ENCODE measurements at regions not wholly inside any gene's neighbourhood (a gene's known extent, or its start where the extent isn't known, plus 50 kb on each side); places are given as distances from the start of the nearest gene placed in this dataset.

- Histone ChIP-seq H3K4me3 (no peak overlapping the region), H3K27me3 (no peaks in the 10 kb centered on the region), H3K9me3 (no peaks in the 10 kb centered on the region; the same call in 1 of the 2 replicates), H3K36me3 (peaks cover 7% of the 10 kb centered on the region)
- no peak for DNase-seq
Measured at GRCh38 chr6:148199584-148199983, 143.1 kb upstream of the SASH1 start.

- H3K9me3 ChIP-seq, result no peaks in the 10 kb centered on the region; the same call in 1 of the 2 replicates
- DNase-seq, result no peak
- H3K27me3 ChIP-seq, result no peaks in the 10 kb centered on the region
- no peak overlapping the region for H3K4me3 ChIP-seq
- H3K36me3 ChIP-seq, result peaks cover 7% of the 10 kb centered on the region
Measured at GRCh38 chr6:148200293-148200692, 142.3 kb upstream of the SASH1 start.

- Histone ChIP-seq H3K27me3 (no peaks in the 10 kb centered on the region), H3K36me3 (peaks cover 7% of the 10 kb centered on the region), H3K4me3 (no peak overlapping the region), H3K9me3 (no peaks in the 10 kb centered on the region; the same call in 1 of the 2 replicates)
- no peak for DNase-seq
Measured at GRCh38 chr6:148200781-148201180, 141.9 kb upstream of the SASH1 start.

DNA sequence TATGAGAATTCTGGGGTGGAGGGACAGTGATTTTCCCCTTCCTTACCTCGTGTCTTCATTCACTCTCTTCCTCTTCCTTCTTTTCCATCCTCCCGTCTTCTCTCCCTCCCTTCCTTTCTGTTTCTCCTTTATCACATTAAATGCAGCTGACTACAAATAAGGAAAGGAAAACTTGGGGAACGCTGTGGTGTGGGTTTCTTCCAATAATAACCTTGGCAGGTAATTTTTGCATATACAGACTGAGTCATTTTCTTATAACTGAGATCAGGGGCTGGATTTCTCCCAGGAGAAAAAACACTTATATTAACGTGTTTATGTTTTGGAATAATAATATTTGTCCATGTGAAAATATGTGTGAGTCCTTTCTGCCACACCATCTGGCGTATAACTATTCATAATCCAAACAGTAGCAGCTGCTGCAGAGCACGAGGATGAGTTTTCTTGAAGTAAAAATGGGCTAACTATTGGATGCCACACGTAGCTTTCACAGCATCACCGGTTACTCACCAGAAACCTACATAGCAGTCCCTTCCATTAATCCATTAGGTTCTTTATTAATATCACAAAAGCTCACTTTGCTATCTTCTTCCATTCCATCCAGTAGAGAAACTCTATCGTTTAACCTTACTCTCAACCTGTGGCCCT, 139.2 kb upstream of the SASH1 start:
- H3K4me3 ChIP-seq, result peak overlapping the region; percentile 16
- no peaks in the 10 kb centered on the region for H3K27me3 ChIP-seq
- peak; percentile 78 for DNase-seq
- no peaks in the 10 kb centered on the region for H3K36me3 ChIP-seq
- no peaks in the 10 kb centered on the region for H3K9me3 ChIP-seq

- Histone ChIP-seq H3K9me3 (no peaks in the 10 kb centered on the region), H3K27me3 (no peaks in the 10 kb centered on the region), H3K36me3 (no peaks in the 10 kb centered on the region), H3K4me3 (peak overlapping the region; percentile 7; the same call in 1 of the 2 replicates)
- DNase-seq, result peak; percentile 68
Measured at GRCh38 chr6:148203970-148204369, 138.7 kb upstream of the SASH1 start.

DNA sequence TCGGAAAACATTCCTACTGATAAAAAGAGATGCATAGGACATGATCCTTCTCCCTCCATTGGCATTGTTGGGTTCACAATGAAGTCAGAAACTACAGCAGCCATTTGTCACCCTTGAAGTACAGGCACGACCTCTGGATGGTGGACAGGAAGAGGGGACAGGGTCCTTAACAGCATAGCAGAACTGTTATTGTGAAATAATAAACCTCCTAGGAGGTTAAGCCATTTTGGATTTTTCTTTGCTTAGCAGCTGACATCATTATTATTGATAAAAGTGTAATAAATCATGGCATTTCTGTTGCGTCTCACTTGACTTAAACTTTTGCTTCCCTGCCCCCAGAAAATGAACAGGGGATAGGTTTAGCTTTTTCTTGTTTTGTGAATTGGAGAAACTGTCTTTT, 134.3 kb upstream of the SASH1 start:
- no peak overlapping the region for H3K4me3 ChIP-seq
- no peaks in the 10 kb centered on the region for H3K27me3 ChIP-seq
- H3K9me3 ChIP-seq, result no peaks in the 10 kb centered on the region
- H3K36me3 ChIP-seq, result no peaks in the 10 kb centered on the region
- DNase-seq, result no peak

- DNase-seq, result no peak
- no peak overlapping the region for H3K4me3 ChIP-seq
- no peaks in the 10 kb centered on the region for H3K36me3 ChIP-seq
- no peaks in the 10 kb centered on the region for H3K27me3 ChIP-seq
- no peaks in the 10 kb centered on the region for H3K9me3 ChIP-seq
Measured at GRCh38 chr6:148211777-148212324, 130.8 kb upstream of the SASH1 start.

DNA sequence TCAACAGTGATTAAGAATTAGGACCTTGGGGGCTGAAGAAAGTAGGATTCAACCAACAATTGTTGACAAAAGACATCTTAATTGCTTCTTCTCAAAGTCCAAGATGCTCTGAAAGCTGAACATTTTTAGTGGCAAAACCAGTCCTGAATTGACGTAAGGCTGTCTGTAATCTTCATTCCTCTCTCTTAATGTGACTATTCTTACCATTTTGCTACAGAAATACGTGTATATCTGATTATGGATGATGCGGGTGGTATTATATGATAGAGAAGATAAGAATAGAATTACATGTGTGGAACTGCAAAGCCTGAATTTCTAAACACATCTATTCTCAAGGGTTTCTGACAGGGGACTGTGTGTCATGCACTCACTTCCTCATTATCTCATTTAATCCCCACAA, 130.3 kb upstream of the SASH1 start:
- no peak overlapping the region for H3K4me3 ChIP-seq
- no peaks in the 10 kb centered on the region for H3K27me3 ChIP-seq
- no peaks in the 10 kb centered on the region for H3K36me3 ChIP-seq
- DNase-seq, result no peak
- H3K9me3 ChIP-seq, result no peaks in the 10 kb centered on the region

- no peak for DNase-seq
- no peaks in the 10 kb centered on the region for H3K9me3 ChIP-seq
- no peaks in the 10 kb centered on the region for H3K36me3 ChIP-seq
Measured at GRCh38 chr6:148213366-148213765, 129.3 kb upstream of the SASH1 start.

DNA sequence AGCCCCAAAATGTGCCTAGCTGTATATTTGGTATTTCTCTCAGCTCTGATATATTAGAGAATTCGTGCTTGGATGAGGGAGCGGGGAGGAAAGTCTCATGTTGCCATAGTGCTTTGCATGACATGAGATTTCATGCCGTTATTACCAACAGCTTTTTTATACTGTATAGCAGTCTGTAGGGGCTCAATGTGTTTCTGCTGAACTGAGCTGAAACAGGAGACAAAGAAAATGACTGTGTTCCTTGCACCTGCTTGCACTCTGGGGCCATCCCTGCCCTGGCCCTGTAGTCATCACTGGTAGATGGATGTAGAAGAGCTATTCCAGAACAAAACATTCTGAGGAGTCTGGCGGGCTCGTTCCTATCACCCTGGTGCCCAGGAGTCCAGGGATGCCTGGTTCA, 128.0 kb upstream of the SASH1 start:
- no peak overlapping the region for H3K4me3 ChIP-seq
- H3K36me3 ChIP-seq, result no peaks in the 10 kb centered on the region
- no peaks in the 10 kb centered on the region for H3K9me3 ChIP-seq
- H3K27me3 ChIP-seq, result no peaks in the 10 kb centered on the region
- no peak for DNase-seq

More at GRCh38 chr6:148213366-148213765, 129.3 kb upstream of the SASH1 start:
- no peak overlapping the region for H3K4me3 ChIP-seq
- no peaks in the 10 kb centered on the region for H3K27me3 ChIP-seq

DNA sequence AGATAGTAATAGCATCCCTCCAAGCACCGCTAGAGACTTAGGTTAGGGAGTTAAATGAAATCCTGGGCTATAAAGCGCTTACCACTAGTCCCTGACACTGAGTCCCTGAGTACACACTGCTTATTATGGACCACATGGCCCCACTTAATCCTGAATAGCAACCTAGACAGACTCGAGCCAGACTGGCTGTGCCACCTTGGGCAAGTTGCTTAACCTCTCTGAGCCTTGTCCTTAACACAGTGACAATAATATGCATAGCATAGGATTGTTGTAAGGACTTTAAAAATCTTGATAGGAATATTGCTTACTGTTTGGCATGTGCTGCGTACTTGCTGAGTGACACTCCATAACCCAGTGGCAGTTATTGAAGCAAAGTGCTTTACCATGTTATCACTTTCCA, 125.6 kb upstream of the SASH1 start:
- Histone ChIP-seq H3K9me3 (no peaks in the 10 kb centered on the region), H3K4me3 (no peak overlapping the region), H3K36me3 (no peaks in the 10 kb centered on the region), H3K27me3 (no peaks in the 10 kb centered on the region)
- no peak for DNase-seq

DNA sequence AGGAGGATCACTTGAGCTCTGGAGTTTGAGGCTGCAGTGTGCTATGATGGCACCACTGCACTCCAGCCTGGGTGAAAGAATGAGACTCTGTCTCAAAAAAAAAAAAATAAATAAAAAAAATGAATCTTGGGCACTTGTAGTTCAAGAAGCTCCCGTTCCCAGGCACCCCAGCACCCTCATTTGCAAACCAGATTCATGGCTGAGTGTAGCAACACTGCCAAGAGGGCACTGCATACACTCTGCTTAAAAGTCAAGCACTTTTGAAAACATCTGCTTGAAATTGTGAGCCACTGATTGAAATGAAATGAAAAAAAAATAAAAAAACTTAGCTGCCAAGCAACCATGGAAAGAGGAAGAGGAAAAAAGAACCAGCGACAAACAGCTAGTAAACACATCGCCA, 124.7 kb upstream of the SASH1 start:
- H3K36me3 ChIP-seq, result no peaks in the 10 kb centered on the region
- no peak overlapping the region for H3K4me3 ChIP-seq
- no peaks in the 10 kb centered on the region for H3K9me3 ChIP-seq
- H3K27me3 ChIP-seq, result no peaks in the 10 kb centered on the region
- DNase-seq, result no peak

DNA sequence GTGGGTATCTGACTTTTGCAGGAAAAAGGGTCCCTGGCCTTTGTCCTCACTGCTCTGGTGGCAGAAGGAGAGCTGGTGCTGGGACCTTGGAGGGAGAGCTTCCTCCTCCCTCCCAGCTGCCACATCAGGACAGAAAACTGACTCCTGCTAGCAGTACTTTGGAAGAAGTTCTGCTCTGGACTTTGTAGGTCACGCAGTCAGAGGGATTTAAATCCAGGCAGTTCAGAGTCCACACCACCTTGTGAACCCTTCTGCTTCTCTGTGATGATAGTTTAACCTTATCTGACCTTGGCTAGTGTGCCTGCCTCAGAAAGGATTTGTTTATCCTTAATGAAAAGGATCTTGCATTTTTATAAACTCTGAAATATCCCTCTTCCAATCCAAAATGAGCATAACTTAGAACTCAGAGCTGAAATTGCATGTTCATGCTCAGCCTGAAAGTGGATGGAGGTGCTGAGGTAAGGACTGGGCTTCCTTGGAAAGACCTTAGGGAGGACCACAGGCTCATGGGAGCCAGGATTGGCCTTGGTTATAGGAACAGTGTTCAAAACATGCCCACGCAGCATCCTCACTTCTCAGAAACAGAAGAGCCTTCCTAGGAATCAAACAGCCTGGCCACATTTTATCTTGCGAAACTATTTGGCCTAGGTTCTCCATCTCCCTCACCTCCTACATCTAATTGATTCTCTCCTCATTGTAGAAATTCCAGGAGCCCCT, 123.9 kb upstream of the SASH1 start:
- no peaks in the 10 kb centered on the region for H3K27me3 ChIP-seq
- no peaks in the 10 kb centered on the region for H3K36me3 ChIP-seq
- no peak for DNase-seq
- H3K4me3 ChIP-seq, result no peak overlapping the region
- H3K9me3 ChIP-seq, result no peaks in the 10 kb centered on the region

GRCh38 chr6:148221196-148221979, 121.2 kb upstream of the SASH1 start:
- Histone ChIP-seq H3K4me3 (no peak overlapping the region), H3K27me3 (no peaks in the 10 kb centered on the region), H3K36me3 (no peaks in the 10 kb centered on the region), H3K9me3 (no peaks in the 10 kb centered on the region)
- DNase-seq, result no peak

DNA sequence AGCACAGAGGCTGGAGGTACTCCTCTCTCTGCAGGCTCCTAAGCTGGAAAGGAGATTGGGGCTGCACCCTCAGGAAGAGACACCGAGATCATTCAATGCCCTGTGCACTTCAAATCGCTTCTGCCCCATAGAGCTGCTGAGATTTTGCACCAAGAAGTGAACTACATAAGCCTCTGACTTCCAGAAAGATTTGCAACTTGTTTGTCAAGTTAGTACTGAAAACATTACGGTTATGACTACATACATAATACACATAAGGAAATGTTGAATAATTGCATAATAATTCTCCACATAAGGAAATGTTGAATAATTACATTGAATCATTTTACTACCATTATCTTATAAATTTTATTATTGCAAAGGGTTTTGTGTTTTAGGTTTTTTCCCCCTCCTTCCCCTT, 120.3 kb upstream of the SASH1 start:
- no peaks in the 10 kb centered on the region for H3K36me3 ChIP-seq
- H3K9me3 ChIP-seq, result no peaks in the 10 kb centered on the region
- no peak overlapping the region for H3K4me3 ChIP-seq
- no peak for DNase-seq
- no peaks in the 10 kb centered on the region for H3K27me3 ChIP-seq

GRCh38 chr6:148222846-148223245, 119.8 kb upstream of the SASH1 start:
- no peaks in the 10 kb centered on the region for H3K9me3 ChIP-seq
- H3K27me3 ChIP-seq, result no peaks in the 10 kb centered on the region
- no peak overlapping the region for H3K4me3 ChIP-seq
- DNase-seq, result no peak
- H3K36me3 ChIP-seq, result no peaks in the 10 kb centered on the region

DNA sequence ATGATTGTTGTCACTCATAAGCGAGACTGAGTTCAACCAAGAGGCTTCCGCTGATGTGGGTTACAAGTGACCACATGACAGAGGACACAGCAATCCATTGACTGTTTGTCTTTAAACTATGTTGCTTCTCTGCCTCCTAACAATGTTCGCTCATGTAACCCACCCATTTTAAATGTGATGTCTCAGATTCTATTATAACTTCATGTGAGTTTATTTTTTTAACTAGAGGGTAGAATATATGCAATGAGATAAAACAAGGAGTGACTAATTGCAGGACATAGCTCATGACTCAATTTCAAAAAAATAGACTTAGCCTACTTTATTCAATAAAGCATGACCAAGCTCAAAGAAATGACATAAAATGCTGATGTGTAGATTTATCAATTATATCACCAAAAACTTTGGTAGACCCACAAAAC, 119.2 kb upstream of the SASH1 start:
- Histone ChIP-seq H3K27me3 (no peaks in the 10 kb centered on the region), H3K4me3 (no peak overlapping the region), H3K36me3 (no peaks in the 10 kb centered on the region), H3K9me3 (no peaks in the 10 kb centered on the region)
- no peak for DNase-seq

All from MG63 (cell line).